ENCODE measurements at regions not wholly inside any gene's neighbourhood (a gene's known extent, or its start where the extent isn't known, plus 50 kb on each side); places are given as distances from the start of the nearest gene placed in this dataset.

DNA sequence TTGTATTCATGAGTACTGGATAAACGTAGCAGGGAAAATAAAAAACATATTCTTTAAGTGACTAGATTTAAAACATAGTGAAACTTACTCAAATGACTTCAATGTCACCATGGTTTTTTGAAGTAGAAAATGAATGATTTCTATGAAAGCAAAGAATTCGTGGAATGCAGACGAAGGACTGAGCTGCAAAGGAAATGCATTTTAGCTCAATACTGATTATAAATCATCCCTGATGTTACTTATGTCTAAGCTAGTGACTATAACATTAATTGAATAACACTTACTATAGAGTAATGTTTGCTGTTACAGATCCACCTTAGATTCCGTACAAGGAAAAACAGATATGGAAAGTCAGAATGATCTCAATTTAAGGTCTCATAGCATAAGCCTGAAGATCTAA, 1257.7 kb upstream of the CDH2 start:
- H3K27ac ChIP-seq (ENCODE audit: extremely low read length, insufficient read depth, low read length): no peak overlapping the region
- ChIA-PET CTCF (ENCODE audit: low intra/inter-chr PET ratio, low total read pairs) (no interaction called here), POLR2A (no interaction called here)
- H3K79me2 ChIP-seq (ENCODE audit: insufficient read depth, low read length): no peaks in the 10 kb centered on the region
- WGBS (ENCODE audit: low lambda C conversion rate): 2% methylated on average over 4 of the region's 4 CpGs
- intact Hi-C loops (cut with micrococcal nuclease; ENCODE audit: unreplicated experiment) (no loop called here), in situ Hi-C loops (cut with HindIII; ENCODE audit: extremely low pct_ligation_motif_present, low pct_unique_long_range_greater_than_20kb) (no loop called here)
- H3K36me3 ChIP-seq (replicated peaks in 1 of 2; ENCODE audit: control insufficient read depth in 1 of 2, insufficient read depth in 2 of 2, low read length in 2 of 2): no peaks in the 10 kb centered on the region
- no peak for ATAC-seq
- peaks cover 20% of the 10 kb centered on the region for H3K9me3 ChIP-seq (ENCODE audit: low read length)
- DNase-seq (ENCODE audit: low spot score): no peak
- no peak overlapping the region for H3K9ac ChIP-seq (ENCODE audit: insufficient read depth, low read depth, low read length)
- no peak overlapping the region for H2AFZ ChIP-seq (ENCODE audit: low read length)
- H3K4me2 ChIP-seq (ENCODE audit: low read depth, low read length): no peak overlapping the region
- no peak for FAIRE-seq
- H3K4me3 ChIP-seq (replicated peaks in 1 of 3; ENCODE audit: insufficient read depth in 1 of 3, low read depth in 2 of 3, low read length in 3 of 3): no peak overlapping the region
- H3K27me3 ChIP-seq (ENCODE audit: control insufficient read depth in 1 of 2, insufficient read depth in 2 of 2, low read length in 2 of 2): no peaks in the 10 kb centered on the region; a peak in 1 of 5 replicates
- no peak for TF ChIP-seq EHMT2 (IDR thresholded peaks at IDR 0.05; ENCODE audit: borderline replicate concordance, low read depth, low read length)
- no peak for TF ChIP-seq TFDP1 (CRISPR knock-in tag; IDR thresholded peaks at IDR 0.05; ENCODE audit: borderline replicate concordance)
- TF ChIP-seq JDP2 (CRISPR knock-in tag; IDR thresholded peaks at IDR 0.05; ENCODE audit: borderline replicate concordance): no peak
- TF ChIP-seq PCBP1 (IDR thresholded peaks at IDR 0.05; ENCODE audit: borderline replicate concordance, low read depth, low read length): no peak
- TF ChIP-seq, protein P1, sequence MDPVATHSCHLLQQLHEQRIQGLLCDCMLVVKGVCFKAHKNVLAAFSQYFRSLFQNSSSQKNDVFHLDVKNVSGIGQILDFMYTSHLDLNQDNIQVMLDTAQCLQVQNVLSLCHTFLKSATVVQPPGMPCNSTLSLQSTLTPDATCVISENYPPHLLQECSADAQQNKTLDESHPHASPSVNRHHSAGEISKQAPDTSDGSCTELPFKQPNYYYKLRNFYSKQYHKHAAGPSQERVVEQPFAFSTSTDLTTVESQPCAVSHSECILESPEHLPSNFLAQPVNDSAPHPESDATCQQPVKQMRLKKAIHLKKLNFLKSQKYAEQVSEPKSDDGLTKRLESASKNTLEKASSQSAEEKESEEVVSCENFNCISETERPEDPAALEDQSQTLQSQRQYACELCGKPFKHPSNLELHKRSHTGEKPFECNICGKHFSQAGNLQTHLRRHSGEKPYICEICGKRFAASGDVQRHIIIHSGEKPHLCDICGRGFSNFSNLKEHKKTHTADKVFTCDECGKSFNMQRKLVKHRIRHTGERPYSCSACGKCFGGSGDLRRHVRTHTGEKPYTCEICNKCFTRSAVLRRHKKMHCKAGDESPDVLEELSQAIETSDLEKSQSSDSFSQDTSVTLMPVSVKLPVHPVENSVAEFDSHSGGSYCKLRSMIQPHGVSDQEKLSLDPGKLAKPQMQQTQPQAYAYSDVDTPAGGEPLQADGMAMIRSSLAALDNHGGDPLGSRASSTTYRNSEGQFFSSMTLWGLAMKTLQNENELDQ (CRISPR knock-in tag; IDR thresholded peaks at IDR 0.05; ENCODE audit: borderline replicate concordance): no peak
- TF ChIP-seq, protein P2, sequence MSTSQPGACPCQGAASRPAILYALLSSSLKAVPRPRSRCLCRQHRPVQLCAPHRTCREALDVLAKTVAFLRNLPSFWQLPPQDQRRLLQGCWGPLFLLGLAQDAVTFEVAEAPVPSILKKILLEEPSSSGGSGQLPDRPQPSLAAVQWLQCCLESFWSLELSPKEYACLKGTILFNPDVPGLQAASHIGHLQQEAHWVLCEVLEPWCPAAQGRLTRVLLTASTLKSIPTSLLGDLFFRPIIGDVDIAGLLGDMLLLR (CRISPR knock-in tag; IDR thresholded peaks at IDR 0.05): no peak
- TF ChIP-seq ZFY (CRISPR knock-in tag; IDR thresholded peaks at IDR 0.05): no peak
- no peak for TF ChIP-seq ATF1 (CRISPR knock-in tag; IDR thresholded peaks at IDR 0.05)
- TF ChIP-seq THAP8 (CRISPR knock-in tag; IDR thresholded peaks at IDR 0.05; ENCODE audit: borderline replicate concordance): no peak
- TF ChIP-seq, protein P3, sequence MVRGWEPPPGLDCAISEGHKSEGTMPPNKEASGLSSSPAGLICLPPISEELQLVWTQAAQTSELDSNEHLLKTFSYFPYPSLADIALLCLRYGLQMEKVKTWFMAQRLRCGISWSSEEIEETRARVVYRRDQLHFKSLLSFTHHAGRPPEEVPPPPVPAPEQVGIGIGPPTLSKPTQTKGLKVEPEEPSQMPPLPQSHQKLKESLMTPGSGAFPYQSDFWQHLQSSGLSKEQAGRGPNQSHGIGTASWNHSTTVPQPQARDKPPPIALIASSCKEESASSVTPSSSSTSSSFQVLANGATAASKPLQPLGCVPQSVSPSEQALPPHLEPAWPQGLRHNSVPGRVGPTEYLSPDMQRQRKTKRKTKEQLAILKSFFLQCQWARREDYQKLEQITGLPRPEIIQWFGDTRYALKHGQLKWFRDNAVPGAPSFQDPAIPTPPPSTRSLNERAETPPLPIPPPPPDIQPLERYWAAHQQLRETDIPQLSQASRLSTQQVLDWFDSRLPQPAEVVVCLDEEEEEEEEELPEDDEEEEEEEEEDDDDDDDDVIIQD (CRISPR knock-in tag; IDR thresholded peaks at IDR 0.05; ENCODE audit: low read depth): no peak
- TF ChIP-seq ZBTB14 (CRISPR knock-in tag; IDR thresholded peaks at IDR 0.05): no peak
- TF ChIP-seq ZNF766 (CRISPR knock-in tag; IDR thresholded peaks at IDR 0.05; ENCODE audit: borderline replicate concordance): no peak
- TF ChIP-seq ZNF274 (CRISPR knock-in tag; IDR thresholded peaks at IDR 0.05): no peak
- H3K4me1 ChIP-seq (ENCODE audit: insufficient read depth, low read length): no peaks in the 10 kb centered on the region
- no TSS peak for BruUV-seq (replicated peaks)
- H4K20me1 ChIP-seq (ENCODE audit: insufficient read depth, low read length): no peaks in the 10 kb centered on the region
